HK-2 (cell line): ENCODE measurements at regions not wholly inside any gene's neighbourhood (a gene's known extent, or its start where the extent isn't known, plus 50 kb on each side); places are given as distances from the start of the nearest gene placed in this dataset.
"Not testable (repeated sequence)": the region's sequence is repeated elsewhere in the genome, so short reads cannot be mapped to it uniquely, and the experiment has no call there.

Experiments used
- DNase-seq: peaks from one replicate; pipeline ENCODE4 v3.0.0-alpha.2; 2018; ENCODE audit not compliant: unreplicated experiment

DNA sequence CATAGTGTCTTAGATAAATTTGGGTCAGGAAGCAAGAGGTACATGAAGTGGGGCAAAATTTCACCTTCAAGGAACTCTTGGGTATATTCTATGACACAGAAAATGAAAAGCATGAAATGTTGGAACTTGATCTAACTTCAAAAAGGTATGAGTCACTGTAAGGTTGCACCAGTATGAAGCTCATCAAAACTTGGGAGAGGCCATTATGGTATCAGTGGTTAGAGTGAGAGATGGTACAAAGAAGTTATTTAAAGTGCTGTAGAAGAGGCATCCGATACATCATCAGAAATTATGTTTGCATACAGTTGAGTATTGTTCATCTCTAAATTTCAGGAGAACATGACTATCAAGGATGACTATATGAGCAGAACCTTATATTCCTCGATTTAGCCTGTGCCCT, 302.9 kb upstream of the SUCLG2 start:
- DNase-seq: no peak

DNA sequence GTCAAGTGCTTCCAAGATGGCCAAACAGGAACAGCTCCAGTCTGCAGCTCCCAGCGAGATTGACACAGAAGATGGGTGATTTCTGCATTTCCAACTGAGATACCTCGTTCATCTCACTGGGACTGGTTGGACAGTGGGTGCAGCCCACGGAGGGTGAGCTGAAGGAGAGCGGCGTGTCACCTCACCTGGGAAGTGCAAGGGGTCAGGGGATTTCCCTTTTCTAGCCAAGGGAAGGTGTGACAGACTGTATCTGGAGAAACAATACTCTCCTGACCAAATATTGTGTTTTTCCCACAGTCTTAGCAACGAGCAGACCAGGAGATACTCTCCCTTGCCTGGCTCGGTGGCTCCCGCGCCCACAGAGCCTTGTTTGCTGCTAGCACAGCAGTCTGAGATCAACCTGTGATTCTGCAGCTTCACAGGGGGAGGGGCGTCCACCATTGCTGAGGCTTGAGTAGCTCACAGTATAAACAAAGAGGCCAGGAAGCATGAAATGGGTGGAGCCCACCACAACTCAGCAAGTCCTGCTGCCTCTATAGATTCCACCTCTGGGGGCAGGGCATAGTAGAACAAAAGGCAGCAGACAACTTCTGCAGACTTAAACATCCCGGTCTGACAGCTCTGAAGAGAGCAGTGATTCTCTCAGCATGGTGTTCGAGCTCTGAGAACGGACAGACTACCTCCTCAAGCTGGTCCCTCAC, 293.5 kb upstream of the SUCLG2 start:
- DNase-seq: no peak

GRCh38 chr3:67946436-67946835, 292.0 kb upstream of the SUCLG2 start:
- DNase-seq: no peak

DNA sequence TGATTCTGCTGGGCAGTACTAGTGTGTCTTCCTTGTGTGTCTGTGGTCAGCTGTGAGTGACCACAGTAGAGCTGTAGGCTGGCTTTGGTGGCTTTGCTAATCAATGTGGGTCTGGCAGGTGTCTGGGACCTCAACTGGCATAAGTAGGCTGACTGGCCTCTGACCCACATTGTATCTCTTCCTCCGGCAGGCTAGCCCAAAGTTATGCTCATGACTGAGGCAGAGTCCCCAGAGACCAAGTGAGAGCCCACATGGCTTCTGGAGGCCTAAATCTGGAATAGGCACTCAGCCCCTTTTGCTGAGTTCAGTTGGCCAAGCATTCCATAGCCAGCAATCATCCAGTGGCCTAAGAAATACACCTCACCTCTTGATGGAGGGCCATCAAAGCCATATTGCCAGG, 289.1 kb upstream of the SUCLG2 start:
- no peak for DNase-seq

- DNase-seq: no peak
Measured at GRCh38 chr3:67941433-67942030, 287.1 kb upstream of the SUCLG2 start.

- DNase-seq: no peak
Measured at GRCh38 chr3:67940210-67940952, 286.0 kb upstream of the SUCLG2 start.

- no peak for DNase-seq
Measured at GRCh38 chr3:67937498-67938118, 283.2 kb upstream of the SUCLG2 start.

DNA sequence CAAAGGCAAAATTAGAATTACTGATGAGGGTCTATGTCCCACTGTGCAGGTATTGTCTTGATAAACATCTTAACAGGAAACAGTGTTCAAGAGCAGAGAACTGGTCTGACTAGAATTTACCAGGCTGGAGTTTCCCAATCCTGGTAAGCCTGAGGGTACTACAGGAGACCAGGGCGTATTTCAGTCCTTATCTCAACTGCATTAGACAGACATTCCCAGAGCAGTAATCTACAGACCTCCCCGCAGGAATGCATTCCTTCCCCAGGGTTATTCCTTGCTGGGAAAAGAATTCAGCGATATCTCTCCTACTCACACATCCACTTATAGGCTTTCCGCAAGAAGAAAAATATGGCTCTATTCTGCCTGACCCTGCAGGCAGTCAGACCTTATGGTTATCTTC, 276.0 kb upstream of the SUCLG2 start:
- not testable (repeated sequence) for DNase-seq

GRCh38 chr3:67923796-67924195, 269.4 kb upstream of the SUCLG2 start:
- DNase-seq: no peak

GRCh38 chr3:67920969-67921368, 266.6 kb upstream of the SUCLG2 start:
- no peak for DNase-seq

- no peak for DNase-seq
Measured at GRCh38 chr3:67920311-67920710, 265.9 kb upstream of the SUCLG2 start.

GRCh38 chr3:67916353-67916752, 261.9 kb upstream of the SUCLG2 start:
- no peak for DNase-seq

DNA sequence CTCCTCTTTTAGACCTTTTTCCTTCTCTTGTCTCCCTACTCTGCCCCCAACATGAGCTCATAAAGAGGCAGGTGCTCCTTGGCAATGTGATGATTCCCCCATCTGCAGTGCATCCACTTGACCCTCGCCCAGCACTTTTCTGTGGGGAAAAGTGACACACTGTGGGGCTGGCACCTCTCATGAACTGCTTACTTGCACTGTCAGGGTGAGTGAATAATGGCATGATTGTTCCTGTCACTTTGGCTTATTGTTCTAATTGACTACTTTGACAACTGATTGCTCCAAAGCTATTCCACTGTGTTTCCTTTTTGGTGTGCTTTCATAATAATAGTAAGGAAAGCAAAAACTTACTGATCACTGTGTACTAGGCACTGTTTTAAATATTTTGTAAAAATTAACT, 253.3 kb upstream of the SUCLG2 start:
- no peak for DNase-seq

- no peak for DNase-seq
Measured at GRCh38 chr3:67906261-67906660, 251.8 kb upstream of the SUCLG2 start.

- no peak for DNase-seq
Measured at GRCh38 chr3:67901681-67902080, 247.3 kb upstream of the SUCLG2 start.

DNA sequence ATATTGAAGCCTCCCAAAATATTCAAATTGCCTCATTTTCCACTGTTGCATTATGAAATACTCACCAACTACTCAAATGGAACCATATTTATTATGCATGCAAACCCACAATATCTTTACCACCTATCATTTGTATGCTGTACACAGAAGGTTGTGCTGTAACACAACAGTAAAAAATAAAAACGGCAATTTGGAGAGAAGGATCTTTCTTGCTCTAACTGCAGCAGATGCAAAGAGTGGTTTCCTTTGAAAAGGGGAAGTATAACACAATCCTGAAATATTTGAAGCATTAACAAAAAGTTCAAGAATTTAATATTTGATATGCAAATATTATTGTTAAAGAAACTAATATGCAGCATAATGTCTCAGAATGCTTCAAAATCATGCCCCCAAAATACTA, 244.5 kb upstream of the SUCLG2 start:
- no peak for DNase-seq

DNA sequence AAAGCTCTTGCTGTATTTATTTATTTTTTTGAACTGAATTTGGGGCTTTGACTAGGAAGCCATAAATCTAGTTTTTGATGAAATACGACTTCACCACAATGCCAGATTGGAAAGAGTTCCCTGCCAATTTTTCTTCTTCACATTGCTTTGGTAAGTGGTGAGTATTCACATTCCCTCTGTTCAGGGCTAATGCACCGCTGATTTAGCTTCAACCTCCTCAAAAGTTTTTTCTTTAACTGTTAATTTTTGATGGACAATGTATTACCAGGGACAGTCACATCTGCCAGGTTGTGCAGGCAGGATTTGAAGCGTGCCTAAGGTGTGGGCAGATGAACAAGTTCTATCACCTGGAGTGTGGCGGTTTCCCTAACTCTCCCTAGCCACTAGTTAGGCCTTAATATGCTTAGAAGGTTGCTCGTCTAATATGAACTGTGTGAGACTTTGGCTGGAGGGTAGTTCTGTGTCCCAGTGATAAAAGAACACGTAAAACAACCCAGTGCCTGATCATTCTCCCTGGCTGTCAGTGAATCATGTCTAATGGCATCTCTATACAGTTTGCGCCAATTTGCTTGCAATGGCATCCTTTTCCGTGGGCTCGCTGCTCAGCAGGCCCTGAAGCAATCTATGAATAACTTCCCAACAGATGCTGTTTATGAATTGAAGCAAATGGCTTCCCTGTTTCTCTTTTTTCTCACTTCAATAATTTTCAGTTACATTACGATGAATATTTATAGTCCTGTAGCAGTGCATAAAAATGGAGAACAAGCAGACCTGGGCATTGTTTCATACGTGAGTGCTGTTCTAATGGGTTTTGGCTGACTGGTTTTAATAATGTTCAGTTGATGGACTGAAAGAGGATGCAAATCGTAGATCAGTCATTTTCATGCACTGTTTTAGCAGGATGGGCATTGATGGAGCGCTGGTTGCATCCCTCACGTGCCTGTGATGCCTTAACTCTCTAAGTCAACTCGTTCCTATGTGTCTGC, 243.2 kb upstream of the SUCLG2 start:
- DNase-seq: no peak

DNA sequence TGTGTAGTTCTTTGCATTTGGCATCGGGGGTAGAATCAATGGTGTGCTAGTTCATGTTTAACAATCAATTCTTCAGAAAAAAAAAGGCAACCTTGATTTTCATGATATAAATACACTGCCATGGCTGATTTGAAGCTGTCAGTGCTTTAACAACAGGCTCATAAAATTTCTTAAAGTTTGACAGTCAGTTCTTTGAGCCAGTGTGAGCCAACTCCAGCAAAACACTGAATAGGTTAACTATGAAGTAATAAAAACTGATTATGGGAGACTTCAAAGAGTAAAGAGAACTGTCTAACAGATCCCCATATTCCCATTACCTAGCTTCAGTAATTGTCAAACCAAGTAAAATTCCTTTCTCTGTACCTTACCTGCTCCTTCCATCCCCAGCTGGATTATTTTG, 241.7 kb upstream of the SUCLG2 start:
- no peak for DNase-seq

GRCh38 chr3:67894510-67894909, 240.1 kb upstream of the SUCLG2 start:
- no peak for DNase-seq

GRCh38 chr3:67884345-67884744, 229.9 kb upstream of the SUCLG2 start:
- no peak for DNase-seq

- no peak for DNase-seq
Measured at GRCh38 chr3:67883766-67884165, 229.4 kb upstream of the SUCLG2 start.

DNA sequence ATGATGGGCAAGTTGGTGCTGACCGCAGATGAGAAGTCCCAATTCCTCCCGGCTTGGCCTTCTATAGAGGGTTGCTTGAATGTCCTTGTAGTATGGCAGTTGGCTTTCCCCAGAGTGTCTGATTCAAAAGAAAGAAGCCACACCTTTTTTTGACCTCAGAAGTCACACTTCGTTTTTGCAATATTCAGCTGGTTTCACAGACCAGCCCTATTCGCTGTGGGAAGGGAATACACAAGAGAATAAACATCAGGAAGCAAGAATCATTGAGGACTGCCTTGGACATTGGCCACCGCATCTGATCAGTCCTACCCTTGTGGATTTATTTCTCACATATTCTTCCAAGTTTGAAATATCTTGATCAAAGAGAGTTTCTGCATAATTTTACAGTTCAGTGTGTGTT, 228.6 kb upstream of the SUCLG2 start:
- no peak for DNase-seq
